ENCODE measurements at regions not wholly inside any gene's neighbourhood (a gene's known extent, or its start where the extent isn't known, plus 50 kb on each side); places are given as distances from the start of the nearest gene placed in this dataset.

DNA sequence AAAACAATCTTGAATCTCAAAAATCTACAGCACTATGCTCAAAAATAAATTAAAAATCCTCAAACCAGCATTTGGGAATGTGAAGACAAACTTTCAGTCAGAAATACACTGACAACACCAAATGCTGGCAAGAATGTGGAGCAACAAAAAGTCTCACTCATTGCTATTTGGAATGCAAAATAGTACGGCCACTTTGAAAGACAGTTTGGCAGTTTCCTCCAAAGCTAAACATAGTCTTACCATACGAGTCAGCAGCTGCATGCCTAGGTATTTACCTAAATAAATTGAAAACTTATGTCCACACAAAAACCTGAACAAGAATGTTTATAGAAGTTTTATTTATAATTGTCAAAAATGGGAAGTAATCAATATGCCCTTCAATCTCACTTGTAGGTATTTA is 904.2 kb upstream of the LRRC4C start:
- Histone ChIP-seq H3K4me3 (ENCODE audit: low read length) (no peak overlapping the region), H3K27me3 (ENCODE audit: insufficient read depth, low read depth, low read length) (no peaks in the 10 kb centered on the region), H3K9me2 (ENCODE audit: insufficient read depth, low read length) (no peaks in the 10 kb centered on the region), H3K9ac (ENCODE audit: low read length) (no peak overlapping the region), H3K27ac (ENCODE audit: low read length) (no peak overlapping the region), H3K9me3 (ENCODE audit: low read length) (no peaks in the 10 kb centered on the region), H2AFZ (ENCODE audit: low read depth, low read length) (no peak overlapping the region), H3K36me3 (ENCODE audit: insufficient read depth, low read length) (no peaks in the 10 kb centered on the region), H3K79me2 (replicated peaks; ENCODE audit: insufficient read depth, low read length) (no peaks in the 10 kb centered on the region), H3F3A (ENCODE audit: insufficient read depth, low read length, poor library complexity, severe bottlenecking) (no peaks in the 10 kb centered on the region), H4K20me1 (ENCODE audit: insufficient read depth) (no peaks in the 10 kb centered on the region), H3K4me2 (ENCODE audit: low read length) (no peak overlapping the region)
- TF ChIP-seq EZH2 (IDR thresholded peaks at IDR 0.05; ENCODE audit: borderline replicate concordance, insufficient read depth, low read length, poor library complexity, severe bottlenecking): no peak
- TF ChIP-seq, protein P1, sequence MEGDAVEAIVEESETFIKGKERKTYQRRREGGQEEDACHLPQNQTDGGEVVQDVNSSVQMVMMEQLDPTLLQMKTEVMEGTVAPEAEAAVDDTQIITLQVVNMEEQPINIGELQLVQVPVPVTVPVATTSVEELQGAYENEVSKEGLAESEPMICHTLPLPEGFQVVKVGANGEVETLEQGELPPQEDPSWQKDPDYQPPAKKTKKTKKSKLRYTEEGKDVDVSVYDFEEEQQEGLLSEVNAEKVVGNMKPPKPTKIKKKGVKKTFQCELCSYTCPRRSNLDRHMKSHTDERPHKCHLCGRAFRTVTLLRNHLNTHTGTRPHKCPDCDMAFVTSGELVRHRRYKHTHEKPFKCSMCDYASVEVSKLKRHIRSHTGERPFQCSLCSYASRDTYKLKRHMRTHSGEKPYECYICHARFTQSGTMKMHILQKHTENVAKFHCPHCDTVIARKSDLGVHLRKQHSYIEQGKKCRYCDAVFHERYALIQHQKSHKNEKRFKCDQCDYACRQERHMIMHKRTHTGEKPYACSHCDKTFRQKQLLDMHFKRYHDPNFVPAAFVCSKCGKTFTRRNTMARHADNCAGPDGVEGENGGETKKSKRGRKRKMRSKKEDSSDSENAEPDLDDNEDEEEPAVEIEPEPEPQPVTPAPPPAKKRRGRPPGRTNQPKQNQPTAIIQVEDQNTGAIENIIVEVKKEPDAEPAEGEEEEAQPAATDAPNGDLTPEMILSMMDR (IDR thresholded peaks at IDR 0.05; ENCODE audit: poor library complexity, severe bottlenecking): no peak
- no peak for TF ChIP-seq TAF1 (IDR thresholded peaks at IDR 0.05; ENCODE audit: low read depth)
- no peak for TF ChIP-seq MXI1 (conservative IDR thresholded peaks at IDR 0.05; ENCODE audit: poor library complexity, severe bottlenecking)
- no peak for TF ChIP-seq SMC3 (conservative IDR thresholded peaks at IDR 0.05; ENCODE audit: poor library complexity)

DNA sequence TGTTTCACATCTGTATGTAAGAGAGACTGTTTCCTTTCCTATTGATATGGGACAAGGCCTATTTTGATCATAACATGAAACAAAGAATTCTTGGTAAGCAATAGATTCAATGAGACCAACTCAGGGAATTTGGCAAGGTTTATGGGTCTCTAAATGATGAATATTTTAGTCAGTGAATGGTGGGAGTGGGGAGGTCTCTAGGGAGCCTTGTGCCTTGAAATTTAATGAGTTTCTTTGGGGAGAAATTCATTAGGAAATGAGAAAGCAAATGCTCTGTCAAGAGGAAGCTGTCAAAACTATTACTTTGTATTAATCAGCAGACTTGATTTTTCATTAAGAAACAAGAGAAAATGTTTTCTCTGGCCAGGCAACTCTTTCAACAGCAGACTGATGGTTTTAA is 921.7 kb upstream of the API5 start:
- no peak overlapping the region for H2AFZ ChIP-seq (ENCODE audit: low read depth, low read length)
- no peak overlapping the region for H3K4me3 ChIP-seq (ENCODE audit: low read length)
- H3F3A ChIP-seq (ENCODE audit: insufficient read depth, low read length, poor library complexity, severe bottlenecking): no peaks in the 10 kb centered on the region
- no peaks in the 10 kb centered on the region for H3K27me3 ChIP-seq (ENCODE audit: insufficient read depth, low read depth, low read length)
- H3K79me2 ChIP-seq (replicated peaks; ENCODE audit: insufficient read depth, low read length): no peaks in the 10 kb centered on the region
- no peak overlapping the region for H3K9ac ChIP-seq (ENCODE audit: low read length)
- H3K4me2 ChIP-seq (ENCODE audit: low read length): no peak overlapping the region
- no peak overlapping the region for H3K27ac ChIP-seq (ENCODE audit: low read length)
- no peaks in the 10 kb centered on the region for H3K9me2 ChIP-seq (ENCODE audit: insufficient read depth, low read length)
- TF ChIP-seq, protein P1 (IDR thresholded peaks at IDR 0.05; ENCODE audit: poor library complexity, severe bottlenecking): no peak
- TF ChIP-seq POLR2AphosphoS5 (IDR thresholded peaks at IDR 0.05) (no peak), SMC3 (conservative IDR thresholded peaks at IDR 0.05; ENCODE audit: poor library complexity) (no peak), RAD21 (conservative IDR thresholded peaks at IDR 0.05) (no peak), EZH2 (IDR thresholded peaks at IDR 0.05; ENCODE audit: borderline replicate concordance, insufficient read depth, low read length, poor library complexity, severe bottlenecking) (no peak), MXI1 (conservative IDR thresholded peaks at IDR 0.05; ENCODE audit: poor library complexity, severe bottlenecking) (no peak), EP300 (conservative IDR thresholded peaks at IDR 0.05; ENCODE audit: poor library complexity, severe bottlenecking) (no peak), TAF1 (IDR thresholded peaks at IDR 0.05; ENCODE audit: low read depth) (no peak)
- TF ChIP-seq, protein P2, sequence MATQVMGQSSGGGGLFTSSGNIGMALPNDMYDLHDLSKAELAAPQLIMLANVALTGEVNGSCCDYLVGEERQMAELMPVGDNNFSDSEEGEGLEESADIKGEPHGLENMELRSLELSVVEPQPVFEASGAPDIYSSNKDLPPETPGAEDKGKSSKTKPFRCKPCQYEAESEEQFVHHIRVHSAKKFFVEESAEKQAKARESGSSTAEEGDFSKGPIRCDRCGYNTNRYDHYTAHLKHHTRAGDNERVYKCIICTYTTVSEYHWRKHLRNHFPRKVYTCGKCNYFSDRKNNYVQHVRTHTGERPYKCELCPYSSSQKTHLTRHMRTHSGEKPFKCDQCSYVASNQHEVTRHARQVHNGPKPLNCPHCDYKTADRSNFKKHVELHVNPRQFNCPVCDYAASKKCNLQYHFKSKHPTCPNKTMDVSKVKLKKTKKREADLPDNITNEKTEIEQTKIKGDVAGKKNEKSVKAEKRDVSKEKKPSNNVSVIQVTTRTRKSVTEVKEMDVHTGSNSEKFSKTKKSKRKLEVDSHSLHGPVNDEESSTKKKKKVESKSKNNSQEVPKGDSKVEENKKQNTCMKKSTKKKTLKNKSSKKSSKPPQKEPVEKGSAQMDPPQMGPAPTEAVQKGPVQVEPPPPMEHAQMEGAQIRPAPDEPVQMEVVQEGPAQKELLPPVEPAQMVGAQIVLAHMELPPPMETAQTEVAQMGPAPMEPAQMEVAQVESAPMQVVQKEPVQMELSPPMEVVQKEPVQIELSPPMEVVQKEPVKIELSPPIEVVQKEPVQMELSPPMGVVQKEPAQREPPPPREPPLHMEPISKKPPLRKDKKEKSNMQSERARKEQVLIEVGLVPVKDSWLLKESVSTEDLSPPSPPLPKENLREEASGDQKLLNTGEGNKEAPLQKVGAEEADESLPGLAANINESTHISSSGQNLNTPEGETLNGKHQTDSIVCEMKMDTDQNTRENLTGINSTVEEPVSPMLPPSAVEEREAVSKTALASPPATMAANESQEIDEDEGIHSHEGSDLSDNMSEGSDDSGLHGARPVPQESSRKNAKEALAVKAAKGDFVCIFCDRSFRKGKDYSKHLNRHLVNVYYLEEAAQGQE (IDR thresholded peaks at IDR 0.05; ENCODE audit: borderline replicate concordance): no peak
- no peaks in the 10 kb centered on the region for H3K9me3 ChIP-seq (ENCODE audit: low read length)
- no peaks in the 10 kb centered on the region for H4K20me1 ChIP-seq (ENCODE audit: insufficient read depth)
- H3K36me3 ChIP-seq (ENCODE audit: insufficient read depth, low read length): no peaks in the 10 kb centered on the region
